IMR-90 (cell line): ENCODE measurements at regions not wholly inside any gene's neighbourhood (a gene's known extent, or its start where the extent isn't known, plus 50 kb on each side); places are given as distances from the start of the nearest gene placed in this dataset.

Source experiments
- ATAC-seq: fragments of 200-7000 bp; cut with Tn5 transposase; 2 replicates; pipeline ENCODE4 v1.9.1; 2020; ENCODE audit warnings: low read depth, mild to moderate bottlenecking, moderate library complexity
- BruUV-seq: library from RNA; stranded (reverse); fragments of 400-500 nt; replicated peaks from 2 replicates; lab custom pipeline; 2021; lab: Mats Ljungman, UMichigan
- CTCF ChIA-PET: fragments of 300-600 bp; formaldehyde crosslinking; extraction: SDS; loops from one replicate; lab custom pipeline; 2021; ENCODE audit warnings: antibody characterized with exemption; lab: Yijun Ruan, JAX
- POLR2A ChIA-PET: fragments of 300-600 bp; sonication (Branson Sonifier 250); formaldehyde crosslinking; loops from one replicate; lab custom pipeline; 2022; ENCODE audit warnings: antibody characterized with exemption; ENCODE audit not compliant: unreplicated experiment; lab: Charles Lee
- DNase-seq: peaks from one replicate; pipeline ENCODE4 v3.0.0; 2013
- H2AFZ ChIP-seq: replicated peaks from 2 replicates; pipeline ENCODE3; 2013; ENCODE audit warnings: low read length, mild to moderate bottlenecking; ENCODE audit not compliant: poor library complexity
- H2AK5ac ChIP-seq: 2 replicates; pipeline ENCODE4 v1.6.1; 2013; ENCODE audit warnings: low read depth, low read length, inconsistent platforms
- H2AK9ac ChIP-seq: replicated peaks from 2 replicates; pipeline ENCODE3; 2013; ENCODE audit warnings: mild to moderate bottlenecking, low read depth, low read length, moderate library complexity; ENCODE audit not compliant: poor library complexity
- H2BK120ac ChIP-seq: 2 replicates; pipeline ENCODE4 v1.6.1; 2013; ENCODE audit warnings: low read depth, low read length, inconsistent platforms
- H2BK15ac ChIP-seq: 3 replicates; pipeline ENCODE4 v1.6.1; 2013; ENCODE audit warnings: low read depth, low read length, inconsistent platforms
- H2BK20ac ChIP-seq: 2 replicates; pipeline ENCODE4 v1.6.1; 2013; ENCODE audit warnings: low read depth, mild to moderate bottlenecking, inconsistent platforms, low read length, moderate library complexity
- H2BK5ac ChIP-seq: 2 replicates; pipeline ENCODE4 v1.6.1; 2013; ENCODE audit warnings: mild to moderate bottlenecking, low read depth, low read length, inconsistent platforms; ENCODE audit not compliant: poor library complexity, severe bottlenecking
- H3K14ac ChIP-seq: replicated peaks from 2 replicates; pipeline ENCODE4 v1.6.1; 2013; ENCODE audit warnings: low read depth, low read length, inconsistent platforms
- H3K18ac ChIP-seq: 2 replicates; pipeline ENCODE4 v1.6.1; 2013; ENCODE audit warnings: low read depth, low read length, control low read depth
- H3K23ac ChIP-seq: 2 replicates; pipeline ENCODE4 v1.6.1; 2013; ENCODE audit warnings: low read depth, low read length, inconsistent platforms
- H3K27ac ChIP-seq: 2 replicates; pipeline ENCODE4 v1.5.1; 2013; ENCODE audit warnings: mild to moderate bottlenecking, control low read depth, low read length; ENCODE audit not compliant: insufficient read depth
- H3K27me3 ChIP-seq: 2 replicates; pipeline ENCODE4 v1.6.1; 2013; ENCODE audit warnings: low read length; ENCODE audit not compliant: control insufficient read depth, insufficient read depth
- H3K36me3 ChIP-seq: 2 replicates; pipeline ENCODE4 v1.6.1; 2013; ENCODE audit warnings: low read length, mixed read lengths; ENCODE audit not compliant: control insufficient read depth, insufficient read depth
- H3K4ac ChIP-seq: 2 replicates; pipeline ENCODE4 v1.6.1; 2013; ENCODE audit warnings: low read depth, low read length, inconsistent platforms
- H3K4me1 ChIP-seq: 2 replicates; pipeline ENCODE4 v1.6.1; 2013; ENCODE audit warnings: low read length, mixed read lengths; ENCODE audit not compliant: control insufficient read depth, insufficient read depth
- H3K4me2 ChIP-seq: 2 replicates; pipeline ENCODE4 v1.6.1; 2013; ENCODE audit warnings: low read depth, mild to moderate bottlenecking, control low read depth, low read length, moderate library complexity
- H3K4me3 ChIP-seq: 2 replicates; pipeline ENCODE4 v1.5.1; 2013; ENCODE audit warnings: low read depth, mild to moderate bottlenecking, control low read depth, low read length, moderate library complexity; ENCODE audit not compliant: insufficient read depth
- H3K56ac ChIP-seq: 2 replicates; pipeline ENCODE4 v1.6.1; 2013; ENCODE audit warnings: low read length, inconsistent platforms; ENCODE audit not compliant: insufficient read depth; ENCODE audit errors: extremely low read depth
- H3K79me1 ChIP-seq, 2 experiments: 2 replicates each; pipeline ENCODE4 v1.6.1; 2013; ENCODE audit warnings: low read length in 2 of 2, inconsistent platforms in 1 of 2, low read depth in 1 of 2
- H3K9ac ChIP-seq: 2 replicates; pipeline ENCODE4 v1.6.1; 2013; ENCODE audit warnings: low read depth, low read length, control low read depth
- H3K9me1 ChIP-seq: 2 replicates; pipeline ENCODE4 v1.6.1; 2013; ENCODE audit warnings: low read length, inconsistent platforms; ENCODE audit not compliant: insufficient read depth
- H3K9me3 ChIP-seq: 2 replicates; pipeline ENCODE4 v1.6.1; 2013; ENCODE audit warnings: low read length; ENCODE audit not compliant: control insufficient read depth, insufficient read depth
- H4K20me1 ChIP-seq: 2 replicates; pipeline ENCODE4 v1.6.1; 2013; ENCODE audit warnings: low read length, inconsistent platforms; ENCODE audit not compliant: insufficient read depth
- H4K5ac ChIP-seq: 2 replicates; pipeline ENCODE4 v1.6.1; 2013; ENCODE audit warnings: mild to moderate bottlenecking, low read depth, low read length, control low read depth
- H4K8ac ChIP-seq, 2 experiments: 2 replicates each; pipeline ENCODE4 v1.6.1; 2013; ENCODE audit warnings: low read depth in 2 of 2, low read length in 2 of 2, control low read depth in 1 of 2, inconsistent platforms in 1 of 2
- H4K91ac ChIP-seq: 2 replicates; pipeline ENCODE4 v1.6.1; 2013; ENCODE audit warnings: low read depth, low read length, inconsistent platforms; ENCODE audit not compliant: insufficient read depth
- BHLHE40 ChIP-seq: fragments of 150-350 bp; IDR thresholded peaks from 2 replicates; pipeline ENCODE4 v1.6.1; 2016; ENCODE audit warnings: mild to moderate bottlenecking, low read depth, low read length
- CEBPB ChIP-seq: IDR thresholded peaks from 2 replicates; pipeline ENCODE4 v1.6.1; 2012; ENCODE audit warnings: low read depth, low read length, improper control_type of control experiment
- CHD1 ChIP-seq: IDR thresholded peaks from 2 replicates; pipeline ENCODE4 v1.6.1; 2012; ENCODE audit warnings: low read depth, low read length, improper control_type of control experiment
- CTCF ChIP-seq: conservative IDR thresholded peaks from 2 replicates; pipeline ENCODE4 v1.5.1; 2012; ENCODE audit warnings: mild to moderate bottlenecking, low read depth, low read length, improper control_type of control experiment
- ELK1 ChIP-seq: fragments of 150-350 bp; IDR thresholded peaks from 2 replicates; pipeline ENCODE4 v1.6.1; 2016; ENCODE audit warnings: low read depth, mild to moderate bottlenecking, low read length, moderate library complexity, borderline replicate concordance
- FOS ChIP-seq: fragments of 150-350 bp; IDR thresholded peaks from 2 replicates; pipeline ENCODE4 v1.6.1; 2016; ENCODE audit warnings: low read depth, low read length
- MAFK ChIP-seq: IDR thresholded peaks from 2 replicates; pipeline ENCODE4 v1.6.1; 2012; ENCODE audit warnings: low read depth, low read length, improper control_type of control experiment
- MAZ ChIP-seq: IDR thresholded peaks from 2 replicates; pipeline ENCODE4 v1.6.1; 2012; ENCODE audit warnings: low read depth, mild to moderate bottlenecking, low read length, improper control_type of control experiment, moderate library complexity, borderline replicate concordance
- MXI1 ChIP-seq: IDR thresholded peaks from 2 replicates; pipeline ENCODE4 v1.6.1; 2012; ENCODE audit warnings: low read depth, mild to moderate bottlenecking, low read length, moderate library complexity, borderline replicate concordance
- NFE2L2 ChIP-seq: fragments of 150-350 bp; IDR thresholded peaks from 2 replicates; pipeline ENCODE4 v1.6.1; 2016; ENCODE audit warnings: low read depth, mild to moderate bottlenecking, low read length
- POLR2A ChIP-seq: IDR thresholded peaks from 2 replicates; pipeline ENCODE4 v1.6.1; 2012; ENCODE audit warnings: mild to moderate bottlenecking, low read depth, low read length
- RAD21 ChIP-seq: IDR thresholded peaks from 2 replicates; pipeline ENCODE4 v1.6.1; 2012; ENCODE audit warnings: low read length, improper control_type of control experiment
- RCOR1 ChIP-seq: IDR thresholded peaks from 2 replicates; pipeline ENCODE4 v1.6.1; 2012; ENCODE audit warnings: mild to moderate bottlenecking, low read length, improper control_type of control experiment; ENCODE audit not compliant: insufficient replicate concordance
- RFX5 ChIP-seq: IDR thresholded peaks from 2 replicates; pipeline ENCODE4 v1.8.0; 2012; ENCODE audit warnings: low read depth, mild to moderate bottlenecking, low read length, moderate library complexity
- SMC3 ChIP-seq: fragments of 150-350 bp; IDR thresholded peaks from 2 replicates; pipeline ENCODE4 v1.6.1; 2016; ENCODE audit warnings: low read depth, mild to moderate bottlenecking, antibody characterized with exemption, low read length, moderate library complexity
- USF2 ChIP-seq: fragments of 150-350 bp; IDR thresholded peaks from 2 replicates; pipeline ENCODE4 v1.6.1; 2017; ENCODE audit warnings: mild to moderate bottlenecking, antibody characterized with exemption, low read length, low read depth
- WGBS, 2 experiments: methylation state at CpG; one replicate each; pipeline versions ENCODE4 v1.1.5 to v1.1.7; 2013; ENCODE audit warnings: missing lambda C conversion rate in 2 of 2; ENCODE audit not compliant: insufficient read length in 1 of 2; ENCODE audit errors: extremely low coverage in 2 of 2; 5-methylcytosine and 5-hydroxymethylcytosine counted together
- dilution Hi-C: fragments of 300-500 bp; cut with HindIII; formaldehyde crosslinking; loops from one replicate; pipeline ENCODE4 v1.14.3; 2018; ENCODE audit warnings: low sequenced_read_pairs; ENCODE audit not compliant: unreplicated experiment
- in situ Hi-C: fragments of 300-500 bp; cut with MboI; formaldehyde crosslinking; loops from 3 replicates; pipeline ENCODE4 v1.14.3; 2019; ENCODE audit warnings: low sequenced_read_pairs, inconsistent platforms, mixed read lengths
- intact Hi-C: fragments of 100-400 bp; cut with micrococcal nuclease; formaldehyde crosslinking; loops from 2 replicates; pipeline ENCODE4 v1.10.0; 2022

- BruUV-seq, result no TSS peak
- Histone ChIP-seq H3K4ac (no peak overlapping the region), H2AFZ (no peak overlapping the region), H3K27me3 (no peaks in the 10 kb centered on the region), H3K18ac (no peak overlapping the region), H3K36me3 (no peaks in the 10 kb centered on the region), H3K9me1 (no peaks in the 10 kb centered on the region), H2BK5ac (no peak overlapping the region), H4K5ac (no peak overlapping the region), H3K23ac (no peak overlapping the region), H3K4me2 (no peak overlapping the region), H3K9ac (no peak overlapping the region), H3K56ac (no peak overlapping the region), H2AK5ac (no peak overlapping the region), H3K79me1 (no peaks in the 10 kb centered on the region), H2AK9ac (no peak overlapping the region), H2BK120ac (no peak overlapping the region), H3K9me3 (no peaks in the 10 kb centered on the region), H4K91ac (no peak overlapping the region), H3K4me1 (no peaks in the 10 kb centered on the region), H3K14ac (no peak overlapping the region), H4K8ac (no peak overlapping the region), H2BK15ac (no peak overlapping the region), H4K20me1 (no peaks in the 10 kb centered on the region), H3K4me3 (no peak overlapping the region), H3K27ac (no peak overlapping the region), H2BK20ac (no peak overlapping the region)
- CTCF ChIA-PET, result no interaction called here
- intact Hi-C loops, result no loop called here
- in situ Hi-C loops, result no loop called here
- no peak for DNase-seq
- POLR2A ChIA-PET, result no interaction called here
- TF ChIP-seq POLR2A, result no peak
- TF ChIP-seq MAZ, result no peak
- TF ChIP-seq CHD1, result no peak
- no peak for TF ChIP-seq CEBPB
- TF ChIP-seq FOS, result no peak
- TF ChIP-seq NFE2L2, result no peak
- TF ChIP-seq RFX5, result no peak
- no peak for TF ChIP-seq RAD21
- TF ChIP-seq MAFK, result no peak
- TF ChIP-seq ELK1, result no peak
- no peak for TF ChIP-seq CTCF
- TF ChIP-seq SMC3, result no peak
- TF ChIP-seq BHLHE40, result no peak
- TF ChIP-seq RCOR1, result no peak
- no peak for TF ChIP-seq MXI1
- no peak for TF ChIP-seq USF2
- no CpG with 5 or more reads among the region's 3 CpGs for WGBS, 2 experiments
- ATAC-seq, result no peak
- dilution Hi-C loops, result no loop called here
Observed at GRCh38 chr1:70893381-70893780, 154.2 kb downstream of the PTGER3 start.
